Panc1 (cell line): ENCODE measurements at regions not wholly inside any gene's neighbourhood (a gene's known extent, or its start where the extent isn't known, plus 50 kb on each side); places are given as distances from the start of the nearest gene placed in this dataset.
"Not testable (repeated sequence)": the region's sequence is repeated elsewhere in the genome, so short reads cannot be mapped to it uniquely, and the experiment has no call there.

ENCODE experiments used
- ATAC-seq: fragments of 200-7000 bp; cut with Tn5 transposase; 2 replicates; pipeline ENCODE4 v1.9.1; 2020; ENCODE audit warnings: mild to moderate bottlenecking, moderate library complexity
- BruUV-seq: library from RNA; stranded (reverse); fragments of 400-500 nt; replicated peaks from 2 replicates; lab custom pipeline; 2021; lab: Mats Ljungman, UMichigan
- CTCF ChIA-PET: fragments of 300-600 bp; sonication (Branson Sonifier 250); formaldehyde crosslinking; loops from one replicate; lab custom pipeline; 2022; ENCODE audit warnings: antibody characterized with exemption; lab: Charles Lee
- POLR2A ChIA-PET: fragments of 300-600 bp; sonication (Branson Sonifier 250); formaldehyde crosslinking; loops from one replicate; lab custom pipeline; 2022; ENCODE audit warnings: antibody characterized with exemption; lab: Charles Lee
- DNase-seq: peaks from one replicate; pipeline ENCODE4 v3.0.0-alpha.2; 2010; ENCODE audit warnings: low read depth, low spot score
- H3K27ac ChIP-seq: 2 replicates; pipeline ENCODE4 v1.5.1; 2011; ENCODE audit warnings: mild to moderate bottlenecking, low read length, inconsistent platforms
- H3K27me3 ChIP-seq: fragments of 200-500 bp; sonication (Bioruptor generic); 2 replicates; pipeline ENCODE4 v1.6.0; 2014; ENCODE audit warnings: low read length, inconsistent platforms; ENCODE audit not compliant: control insufficient read depth, insufficient read depth
- H3K36me3 ChIP-seq: fragments of 200-500 bp; sonication (Bioruptor generic); 2 replicates; pipeline ENCODE4 v1.5.1; 2014; ENCODE audit warnings: inconsistent platforms, mild to moderate bottlenecking, low read length, moderate library complexity; ENCODE audit not compliant: control insufficient read depth, insufficient read depth
- H3K4me1 ChIP-seq: 2 replicates; pipeline ENCODE4 v1.5.1; 2011; ENCODE audit warnings: inconsistent platforms, mild to moderate bottlenecking, low read length, moderate library complexity; ENCODE audit not compliant: control insufficient read depth, insufficient read depth
- H3K4me3 ChIP-seq, 2 experiments: 2 replicates each; pipeline ENCODE4 v1.5.1; 2011 to 2012; ENCODE audit warnings: low read depth in 2 of 2, low read length in 2 of 2, mild to moderate bottlenecking in 2 of 2, inconsistent platforms in 1 of 2, moderate library complexity in 1 of 2
- H3K9me3 ChIP-seq: fragments of 200-500 bp; sonication (Bioruptor generic); 2 replicates; pipeline ENCODE4 v1.5.1; 2014; ENCODE audit warnings: low read depth, mild to moderate bottlenecking, inconsistent platforms, low read length, moderate library complexity; ENCODE audit not compliant: control insufficient read depth, insufficient read depth
- POLR2AphosphoS5 ChIP-seq: IDR thresholded peaks from 2 replicates; pipeline ENCODE4 v1.6.1; 2012; ENCODE audit warnings: mild to moderate bottlenecking, low read depth, low read length, moderate library complexity
- REST ChIP-seq, 2 experiments: IDR thresholded peaks; 2 replicates each; pipeline ENCODE4 v1.6.1; 2011 to 2012; ENCODE audit warnings: low read depth in 2 of 2, control low read depth in 1 of 2, low read length in 1 of 2, mild to moderate bottlenecking in 1 of 2, moderate library complexity in 1 of 2; ENCODE audit not compliant: insufficient read depth in 1 of 2
- SIN3A ChIP-seq: IDR thresholded peaks from 2 replicates; pipeline ENCODE4 v1.6.1; 2012; ENCODE audit warnings: low read depth, mild to moderate bottlenecking, low read length, moderate library complexity, borderline replicate concordance; ENCODE audit not compliant: insufficient read depth
- TCF7L2 ChIP-seq: IDR thresholded peaks from 2 replicates; pipeline ENCODE4 v1.6.1; 2011; ENCODE audit warnings: mild to moderate bottlenecking, low read depth, low read length, inconsistent platforms
- in situ Hi-C: cut with HindIII; loops from 2 replicates; pipeline ENCODE4 v1.10.0; 2016; ENCODE audit warnings: low sequenced_read_pairs, low pct_unique_long_range_greater_than_20kb
- intact Hi-C: fragments of 100-400 bp; cut with micrococcal nuclease; formaldehyde crosslinking; loops from one replicate; pipeline ENCODE4 v1.10.0; 2022; ENCODE audit not compliant: unreplicated experiment
- TF ChIP-seq, protein P1 (sequence below): fragments of 450-650 bp; IDR thresholded peaks from 2 replicates; pipeline ENCODE4 v1.5.1; 2017; ENCODE audit warnings: mild to moderate bottlenecking

DNA sequence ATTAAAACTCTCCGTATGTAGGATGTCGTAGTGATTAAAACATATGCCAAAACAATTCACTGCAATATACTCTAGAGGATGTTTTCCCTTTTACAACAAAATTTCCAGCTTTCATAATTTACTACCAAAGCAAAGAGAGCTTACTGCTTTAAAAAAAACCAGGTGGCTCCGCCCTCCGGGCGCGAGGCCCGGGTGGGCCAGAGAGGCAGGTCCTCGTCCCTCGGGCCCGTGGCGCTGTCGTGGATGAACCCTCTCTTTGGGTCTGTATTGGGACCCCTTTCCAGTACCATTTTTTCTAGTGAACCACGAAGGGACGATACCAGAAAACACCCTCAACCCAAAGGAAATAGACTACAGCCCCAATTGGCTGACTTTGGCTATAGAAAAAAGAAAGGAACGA, 698.5 kb downstream of the C6orf118 start:
- H3K4me1 ChIP-seq, H3K27me3 ChIP-seq, H3K9me3 ChIP-seq, intact Hi-C loops, CTCF ChIA-PET, H3K27ac ChIP-seq, BruUV-seq, in situ Hi-C loops, DNase-seq, H3K4me3 ChIP-seq, ATAC-seq, POLR2A ChIA-PET, H3K36me3 ChIP-seq: not testable (repeated sequence)

GRCh38 chr6:164602415-164602814, 707.0 kb downstream of the C6orf118 start:
- intact Hi-C loops, DNase-seq, H3K4me3 ChIP-seq, H3K4me1 ChIP-seq, CTCF ChIA-PET, H3K27ac ChIP-seq, BruUV-seq, H3K27me3 ChIP-seq, in situ Hi-C loops, ATAC-seq, H3K9me3 ChIP-seq, H3K36me3 ChIP-seq, POLR2A ChIA-PET: not testable (repeated sequence)

DNA sequence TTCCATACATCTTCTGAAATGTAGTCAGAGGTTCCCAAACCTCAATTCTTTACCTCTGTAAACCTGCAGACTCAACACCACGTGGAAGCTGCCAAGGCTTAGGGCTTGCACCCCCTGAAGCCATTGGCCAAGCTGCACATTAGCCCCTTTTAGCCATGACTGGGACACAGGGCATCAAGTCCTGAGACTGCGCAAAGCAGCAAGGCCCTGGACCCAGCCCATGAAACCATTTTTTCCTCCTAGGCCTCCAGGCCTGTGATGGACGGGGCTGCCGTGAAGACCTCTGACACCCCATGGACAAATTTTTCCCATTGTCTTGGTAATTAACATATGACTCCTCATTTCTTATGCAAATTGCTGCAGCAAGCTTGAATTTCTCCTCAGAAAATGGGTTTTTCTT, 727.8 kb downstream of the C6orf118 start:
- ChIA-PET CTCF (no interaction called here), POLR2A (no interaction called here)
- no peak overlapping the region for H3K4me3 ChIP-seq
- no peak for TF ChIP-seq REST (IDR thresholded peaks at IDR 0.05; ENCODE audit: insufficient read depth in 1 of 2, low read depth in 2 of 2, low read length in 1 of 2)
- TF ChIP-seq POLR2AphosphoS5: no peak
- no peak for TF ChIP-seq TCF7L2
- TF ChIP-seq, protein P1, sequence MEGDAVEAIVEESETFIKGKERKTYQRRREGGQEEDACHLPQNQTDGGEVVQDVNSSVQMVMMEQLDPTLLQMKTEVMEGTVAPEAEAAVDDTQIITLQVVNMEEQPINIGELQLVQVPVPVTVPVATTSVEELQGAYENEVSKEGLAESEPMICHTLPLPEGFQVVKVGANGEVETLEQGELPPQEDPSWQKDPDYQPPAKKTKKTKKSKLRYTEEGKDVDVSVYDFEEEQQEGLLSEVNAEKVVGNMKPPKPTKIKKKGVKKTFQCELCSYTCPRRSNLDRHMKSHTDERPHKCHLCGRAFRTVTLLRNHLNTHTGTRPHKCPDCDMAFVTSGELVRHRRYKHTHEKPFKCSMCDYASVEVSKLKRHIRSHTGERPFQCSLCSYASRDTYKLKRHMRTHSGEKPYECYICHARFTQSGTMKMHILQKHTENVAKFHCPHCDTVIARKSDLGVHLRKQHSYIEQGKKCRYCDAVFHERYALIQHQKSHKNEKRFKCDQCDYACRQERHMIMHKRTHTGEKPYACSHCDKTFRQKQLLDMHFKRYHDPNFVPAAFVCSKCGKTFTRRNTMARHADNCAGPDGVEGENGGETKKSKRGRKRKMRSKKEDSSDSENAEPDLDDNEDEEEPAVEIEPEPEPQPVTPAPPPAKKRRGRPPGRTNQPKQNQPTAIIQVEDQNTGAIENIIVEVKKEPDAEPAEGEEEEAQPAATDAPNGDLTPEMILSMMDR: no peak
- TF ChIP-seq SIN3A: no peak
- H3K36me3 ChIP-seq: no peaks in the 10 kb centered on the region
- H3K9me3 ChIP-seq: no peaks in the 10 kb centered on the region; the same call in 1 of the 2 replicates
- intact Hi-C loops: no loop called here
- H3K27me3 ChIP-seq: no peaks in the 10 kb centered on the region
- ATAC-seq (no peak), DNase-seq (no peak)
- no peaks in the 10 kb centered on the region for H3K4me1 ChIP-seq
- in situ Hi-C loops: no loop called here
- BruUV-seq: no TSS peak
- H3K27ac ChIP-seq: no peak overlapping the region
